HG03342 (cell line): ENCODE measurements at regions not wholly inside any gene's neighbourhood (a gene's known extent, or its start where the extent isn't known, plus 50 kb on each side); places are given as distances from the start of the nearest gene placed in this dataset.
A peak's percentile ranks its signal among the peaks of the same experiment; 100 is the strongest.

Source experiments
- ATAC-seq: cut with Tn5 transposase; IDR thresholded peaks from one replicate; pipeline ENCODE4 v1.9.1; 2021; ENCODE audit warnings: mild to moderate bottlenecking, moderate library complexity; ENCODE audit not compliant: unreplicated experiment

DNA sequence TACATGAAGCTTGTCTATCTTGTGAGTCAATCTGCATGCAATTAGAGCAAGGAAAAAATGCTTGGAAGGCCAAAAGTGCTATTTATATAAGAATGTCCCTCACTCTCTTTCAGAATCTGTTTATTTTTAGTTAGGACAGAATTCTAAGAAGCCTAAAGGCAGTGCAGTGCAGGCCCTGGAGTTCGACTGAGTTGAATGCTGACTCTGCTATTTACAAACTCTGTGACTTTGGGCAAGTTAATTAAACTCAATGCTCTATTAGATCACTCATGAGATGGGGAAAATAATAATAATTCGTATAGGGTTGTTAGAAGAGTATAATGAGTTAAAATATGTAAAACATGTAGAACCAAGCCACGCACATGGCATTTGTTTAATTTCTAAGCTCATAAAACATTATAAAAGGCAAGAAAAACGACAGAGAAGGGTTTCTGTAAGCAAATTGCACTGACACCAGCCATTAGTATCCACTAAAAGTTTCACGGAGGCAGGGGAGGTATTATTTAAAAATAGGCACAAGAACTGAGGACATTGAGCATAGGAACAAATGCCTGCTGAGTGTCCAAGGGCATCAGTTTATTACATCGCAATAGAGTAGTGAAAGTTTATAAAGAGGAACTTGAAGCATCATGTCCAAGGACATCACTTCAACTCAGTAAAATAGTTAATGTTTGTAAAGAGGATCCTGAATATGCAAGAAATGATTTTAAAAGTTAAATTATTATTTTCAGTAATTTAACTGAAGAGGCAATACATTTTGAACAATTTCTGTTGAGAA lies 115.0 kb upstream of the INPP4B start:
- ATAC-seq, result no peak

GRCh38 chr4:142961866-142962265 lies 115.8 kb upstream of the INPP4B start:
- ATAC-seq, result peak; percentile 86

DNA sequence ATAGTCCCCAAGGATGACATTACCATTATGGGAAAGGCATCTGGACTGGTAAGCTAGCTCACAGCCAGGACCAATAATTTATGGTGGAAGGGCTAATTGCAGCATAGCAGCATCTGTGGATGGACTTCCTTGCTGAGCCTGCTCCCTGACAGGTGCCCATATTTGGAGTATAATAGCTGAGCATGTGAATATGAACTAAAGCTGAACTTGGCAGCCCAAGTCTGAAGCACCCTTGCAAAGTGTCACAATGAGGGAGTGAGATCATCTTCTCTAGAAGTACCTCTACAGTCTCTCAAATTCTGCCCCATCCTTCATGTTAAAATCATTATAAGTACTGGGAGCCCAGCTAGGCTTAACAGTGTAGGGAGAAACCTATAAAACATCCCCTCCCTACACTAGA lies 128.2 kb upstream of the INPP4B start:
- ATAC-seq, result no peak

DNA sequence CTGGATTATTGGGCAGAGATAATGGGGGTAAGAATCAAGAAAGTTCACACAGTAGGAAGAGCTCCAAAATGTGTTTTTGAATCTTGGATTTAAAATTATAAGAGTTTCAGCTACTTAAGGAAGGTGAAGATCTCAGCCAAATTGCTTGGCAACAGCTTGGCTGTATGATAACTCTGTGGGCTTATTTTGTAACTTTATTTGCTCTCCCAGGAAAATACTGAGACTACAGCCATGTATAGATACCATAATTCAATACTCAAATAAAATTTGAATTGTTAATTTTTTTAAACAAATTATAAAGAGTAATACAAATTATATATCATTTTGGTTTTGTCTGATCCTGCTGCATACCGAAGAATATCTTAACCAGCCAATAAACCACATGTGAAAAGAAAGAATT lies 129.5 kb upstream of the INPP4B start:
- ATAC-seq, result no peak

DNA sequence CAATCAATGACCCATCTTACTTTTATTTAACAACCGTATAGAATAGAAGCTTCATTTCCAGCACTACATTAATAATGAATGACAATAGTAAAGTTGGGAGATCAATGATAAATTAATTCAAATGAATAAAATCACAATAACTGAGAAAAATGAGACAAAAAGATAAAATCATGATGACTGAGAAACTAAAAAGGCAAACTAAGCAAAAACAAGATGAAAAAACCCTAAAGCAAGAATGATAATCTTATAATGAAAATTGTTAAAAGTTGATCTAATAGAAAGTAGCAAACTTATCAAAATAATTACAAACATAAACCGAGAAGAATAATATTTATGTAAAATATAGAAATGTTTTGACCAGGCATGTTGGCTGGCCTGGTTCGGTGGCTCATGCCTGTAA lies 130.4 kb upstream of the INPP4B start:
- ATAC-seq, result no peak

DNA sequence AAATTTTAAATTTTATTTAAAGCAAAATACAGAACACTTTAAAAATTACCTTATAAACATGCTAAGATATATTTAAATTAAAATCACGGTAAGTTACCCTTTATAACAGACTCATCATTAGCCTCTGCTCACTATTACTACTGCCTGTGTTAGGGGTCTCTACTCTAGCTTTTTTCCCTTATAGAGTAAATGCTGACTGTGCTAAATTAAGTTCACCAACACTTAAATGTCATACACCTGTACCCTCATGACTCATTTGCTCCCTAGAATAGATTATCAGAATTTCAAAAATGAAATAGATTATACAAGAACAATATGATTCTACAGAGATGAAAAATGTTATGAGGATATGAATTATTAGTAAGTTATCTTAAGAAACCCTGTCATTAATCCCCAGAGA lies 131.1 kb upstream of the INPP4B start:
- no peak for ATAC-seq

GRCh38 chr4:142983065-142983464 lies 137.0 kb upstream of the INPP4B start:
- ATAC-seq, result no peak

DNA sequence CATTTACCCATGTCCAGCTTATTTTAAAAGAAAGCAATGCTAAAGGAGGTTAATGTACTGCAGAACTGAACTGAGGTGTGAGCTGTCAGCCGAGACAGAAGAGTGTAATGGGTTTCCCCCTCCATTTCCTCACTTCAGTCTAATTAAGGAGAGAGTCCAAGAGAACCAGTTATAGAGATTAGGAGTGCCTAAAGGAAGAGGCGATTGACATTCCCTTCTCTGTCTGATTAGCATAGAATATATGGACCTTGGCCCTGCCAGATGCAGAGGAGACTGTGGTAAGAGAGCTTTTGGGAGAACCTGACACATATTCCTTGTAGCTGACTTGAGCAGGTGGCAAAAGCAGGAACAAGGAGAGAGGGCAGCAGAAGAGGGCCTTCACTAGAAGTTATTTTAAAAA lies 137.5 kb upstream of the INPP4B start:
- no peak for ATAC-seq

DNA sequence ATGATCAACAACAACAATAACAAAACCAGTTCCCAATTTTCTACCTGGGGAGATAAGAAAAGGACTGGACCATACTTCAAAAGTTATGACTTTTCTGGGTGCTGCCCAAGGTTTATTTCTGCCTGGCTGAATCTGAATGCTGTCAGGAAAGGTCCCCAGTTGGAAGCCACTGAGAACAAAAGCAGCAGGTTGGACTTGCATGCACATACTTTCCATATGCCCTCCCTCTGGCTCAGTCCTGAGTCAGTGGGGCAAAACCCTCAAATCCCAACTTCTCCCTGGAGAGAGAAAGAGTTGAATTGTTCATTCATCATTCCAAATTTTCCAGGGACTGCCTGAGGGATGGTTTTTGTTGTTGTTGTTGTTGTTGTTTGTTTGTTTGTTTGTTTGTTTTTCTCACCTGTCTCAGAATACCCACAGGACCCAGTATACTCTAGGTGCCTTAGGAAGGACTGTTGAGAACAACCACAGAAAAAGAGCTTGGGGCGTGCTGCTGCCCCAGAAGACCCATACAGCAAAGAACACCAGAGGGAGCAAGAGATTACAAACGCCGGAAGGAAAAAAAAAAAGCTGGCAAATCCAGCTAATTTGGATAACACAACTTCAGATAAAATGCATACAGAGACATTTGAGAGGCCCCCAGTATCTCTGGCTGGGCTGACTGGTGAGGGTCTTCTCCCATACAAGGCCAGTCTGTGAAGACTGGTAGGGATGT lies 138.9 kb upstream of the INPP4B start:
- ATAC-seq, result no peak

DNA sequence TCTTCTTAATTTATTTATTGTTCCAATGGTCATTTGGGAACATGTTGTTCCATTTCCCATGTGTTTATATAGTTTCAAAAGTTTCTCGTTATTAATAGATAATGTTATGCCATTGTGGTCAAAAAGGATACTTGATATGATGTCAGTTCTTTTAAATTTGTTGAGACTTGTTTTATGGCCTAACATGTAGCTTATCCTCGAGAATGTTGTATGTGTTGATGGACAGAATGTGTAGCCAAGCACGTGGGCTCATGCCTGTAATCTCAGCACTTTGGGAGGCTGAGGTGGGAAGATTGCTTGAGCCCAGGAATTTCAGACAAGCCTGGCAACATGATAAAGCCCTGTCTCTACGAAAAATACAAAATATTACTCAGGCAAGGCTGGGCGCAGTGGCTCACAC lies 168.5 kb upstream of the USP38 start:
- no peak for ATAC-seq

DNA sequence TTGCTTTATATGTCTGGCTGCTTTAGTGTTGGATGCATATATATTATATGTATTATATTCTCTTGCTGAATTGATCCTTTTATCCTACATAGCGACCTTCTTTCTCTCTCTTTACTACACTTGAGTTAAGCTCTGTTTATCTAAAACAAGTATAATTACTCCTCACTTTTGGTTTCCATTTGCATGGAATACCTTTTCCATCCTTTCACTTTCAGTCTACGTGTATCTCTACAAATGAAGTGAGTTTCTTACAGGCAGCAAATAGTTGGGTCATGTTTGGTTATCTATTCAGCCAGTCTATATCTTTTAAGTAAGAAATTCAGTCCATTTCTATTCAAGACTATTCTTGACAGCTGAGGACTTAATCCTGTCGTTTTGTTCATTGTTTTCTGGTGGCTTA lies 167.5 kb upstream of the USP38 start:
- ATAC-seq, result no peak

GRCh38 chr4:143019351-143019750 lies 165.4 kb upstream of the USP38 start:
- ATAC-seq, result no peak

- peak; percentile 80 for ATAC-seq
Observed at GRCh38 chr4:143021384-143021783, 163.3 kb upstream of the USP38 start.

DNA sequence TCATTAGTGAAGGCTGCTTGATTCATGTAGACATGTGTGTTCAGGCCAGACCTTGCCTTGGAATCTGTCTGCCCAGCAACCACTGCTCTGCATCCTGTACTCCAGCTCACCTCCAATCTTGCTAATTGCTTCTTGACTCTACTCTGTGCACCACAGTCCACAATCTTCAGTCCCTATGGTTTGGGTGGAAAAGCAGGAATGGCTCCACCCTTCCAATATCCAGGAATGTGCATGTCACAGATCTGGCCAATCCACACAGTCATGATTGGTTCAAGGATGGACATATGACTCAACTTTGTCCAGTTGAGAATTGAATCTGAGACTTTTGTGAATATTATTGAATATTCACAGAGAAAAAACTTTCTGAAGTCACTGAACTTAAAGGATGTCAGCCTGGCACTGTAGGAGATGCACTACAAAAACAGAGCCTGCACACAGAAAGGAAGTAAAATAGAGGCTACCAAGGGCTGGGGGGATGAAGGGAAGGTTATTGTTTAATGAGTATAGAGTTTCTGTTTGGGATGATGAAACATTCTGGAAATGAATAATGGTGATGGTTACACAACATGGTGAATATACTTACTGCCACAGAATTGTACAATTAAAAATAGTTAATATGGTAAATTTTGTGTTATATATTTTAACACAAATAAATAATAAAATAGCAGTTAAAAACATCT lies 161.3 kb upstream of the USP38 start:
- ATAC-seq, result peak; percentile 27

DNA sequence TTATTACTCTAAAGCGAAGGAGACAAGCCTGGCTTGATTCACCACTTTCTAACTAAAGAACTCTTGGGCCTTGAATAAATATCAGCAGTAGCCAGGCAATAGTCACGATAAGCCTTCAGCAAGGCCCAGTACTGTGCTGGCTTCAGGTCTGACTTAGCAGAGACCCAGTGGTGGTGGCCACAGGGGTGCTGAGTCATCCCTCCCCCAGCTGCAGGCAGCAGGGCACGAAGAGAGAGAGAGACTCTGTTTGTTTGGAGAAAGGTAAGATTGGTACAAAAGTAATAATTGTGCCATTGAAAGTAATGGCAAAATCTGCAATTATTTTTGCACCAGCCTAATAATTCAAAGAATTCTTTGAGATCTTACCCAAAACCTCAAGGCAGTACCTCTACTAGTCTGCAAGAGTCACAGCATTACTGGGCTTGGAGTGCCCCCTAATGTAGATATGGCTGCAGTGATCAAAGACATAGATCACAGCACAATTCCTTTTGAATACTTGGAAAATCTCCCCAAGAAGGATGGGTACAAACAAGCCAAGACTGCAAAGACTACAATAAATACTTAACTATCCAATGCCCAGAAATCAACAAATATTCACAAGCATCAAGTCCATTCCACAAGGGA lies 159.5 kb upstream of the USP38 start:
- peak; percentile 40 for ATAC-seq

- no peak for ATAC-seq
Observed at GRCh38 chr4:143026459-143027170, 158.1 kb upstream of the USP38 start.

DNA sequence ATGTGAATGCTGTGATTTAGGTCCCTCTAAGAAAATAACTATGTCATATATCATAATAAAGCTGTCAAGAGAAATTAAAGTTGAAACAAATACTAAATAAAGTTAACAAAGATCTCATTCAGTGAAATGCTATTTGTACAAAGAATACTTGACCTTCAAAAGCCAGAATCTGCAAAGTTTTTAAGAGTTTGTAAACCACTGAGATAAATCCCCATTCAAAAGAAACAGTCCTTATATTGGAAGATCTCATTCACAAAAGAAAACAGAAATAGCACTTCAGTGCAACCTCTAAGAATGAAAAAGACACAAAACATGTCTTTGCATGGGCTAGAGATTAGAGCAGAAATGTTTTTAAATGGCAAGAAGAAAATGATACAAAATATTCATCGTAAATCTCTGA lies 149.1 kb upstream of the USP38 start:
- ATAC-seq, result no peak

GRCh38 chr4:143036443-143036842 lies 148.3 kb upstream of the USP38 start:
- no peak for ATAC-seq

DNA sequence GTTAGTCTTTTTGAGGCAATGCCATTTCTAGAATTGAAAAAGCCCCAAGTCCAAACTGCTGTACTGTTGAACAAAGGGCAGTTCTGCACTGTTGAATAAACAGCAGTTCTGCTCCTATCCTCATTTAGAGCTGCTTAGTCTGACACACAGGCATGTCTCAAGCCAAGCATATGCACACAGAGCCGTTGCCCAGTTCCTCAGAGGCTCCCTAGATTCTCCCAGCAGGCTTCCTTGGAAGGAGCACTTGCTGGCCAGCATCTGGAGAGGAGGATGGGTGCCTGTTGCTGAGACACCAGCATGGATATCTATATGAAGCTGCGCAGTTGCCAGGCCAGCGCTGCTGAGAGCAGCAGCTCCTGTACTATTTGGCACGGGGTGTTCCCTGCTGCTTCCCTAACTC lies 138.3 kb upstream of the USP38 start:
- no peak for ATAC-seq

DNA sequence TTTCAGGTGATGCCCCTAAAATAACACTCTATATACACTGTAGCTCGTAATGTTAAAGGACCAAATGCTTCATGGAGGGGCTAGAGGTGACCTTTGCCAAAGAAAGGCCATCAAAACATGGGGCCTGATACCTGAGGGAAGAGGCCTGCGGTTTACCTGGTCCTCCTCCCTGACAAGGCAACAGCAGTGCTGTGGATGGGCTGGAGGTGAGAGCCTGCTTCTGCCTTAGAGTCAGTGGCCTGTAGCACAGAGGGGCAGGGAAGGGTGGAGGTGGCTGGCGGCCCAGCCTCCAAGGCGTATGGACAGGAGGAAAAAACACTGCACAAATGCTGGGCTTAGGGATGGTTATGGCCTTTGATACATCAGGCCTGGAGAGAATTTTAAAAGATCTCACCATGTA lies 137.8 kb upstream of the USP38 start:
- ATAC-seq, result no peak

GRCh38 chr4:143054971-143055370 lies 129.7 kb upstream of the USP38 start:
- ATAC-seq, result no peak
